CD4-positive, alpha-beta T cell (primary cell): ENCODE measurements at regions not wholly inside any gene's neighbourhood (a gene's known extent, or its start where the extent isn't known, plus 50 kb on each side); places are given as distances from the start of the nearest gene placed in this dataset.

Source experiments
- ATAC-seq: fragments of 200-7000 bp; cut with Tn5 transposase; one replicate; pipeline ENCODE4 v1.10.0; 2022; ENCODE audit warnings: mild to moderate bottlenecking; ENCODE audit not compliant: poor library complexity
- CTCF ChIA-PET: fragments of 350-600 bp; sonication (Branson Sonifier 250); formaldehyde crosslinking; loops from one replicate; lab custom pipeline; 2021; ENCODE audit warnings: antibody characterized with exemption, inconsistent platforms; lab: Charles Lee
- POLR2A ChIA-PET: fragments of 350-600 bp; sonication (Branson Sonifier 250); formaldehyde crosslinking; loops from one replicate; lab custom pipeline; 2021; ENCODE audit warnings: antibody characterized with exemption, inconsistent platforms; lab: Charles Lee
- DNase-seq, 14 experiments: peaks; one replicate each; pipeline ENCODE4 v3.0.0-alpha.2; 2013 to 2020; ENCODE audit warnings: mixed read lengths in 2 of 14
- H3K27ac ChIP-seq, 2 donors: one replicate each; pipeline versions ENCODE4 v1.5.1 to v1.7.0; 2013; ENCODE audit warnings: low read length in 2 of 2, low read depth in 1 of 2, mild to moderate bottlenecking in 1 of 2
- H3K27me3 ChIP-seq, 2 experiments: 1 replicate in 1 of 2; 2 replicates in 1 of 2; pipeline versions ENCODE4 v1.6.1 to v1.7.0; 2013; ENCODE audit warnings: low read length in 2 of 2, control low read depth in 1 of 2, mild to moderate bottlenecking in 1 of 2, moderate library complexity in 1 of 2; ENCODE audit not compliant: insufficient read depth in 2 of 2, control insufficient read depth in 1 of 2
- H3K36me3 ChIP-seq: one replicate; pipeline ENCODE4 v1.6.1; 2013; ENCODE audit warnings: low read length, control low read depth; ENCODE audit not compliant: insufficient read depth
- H3K4me1 ChIP-seq: one replicate; pipeline ENCODE4 v1.6.1; 2013; ENCODE audit warnings: low read length, control low read depth; ENCODE audit not compliant: insufficient read depth
- H3K4me3 ChIP-seq: one replicate; pipeline ENCODE4 v1.5.1; 2013; ENCODE audit warnings: mild to moderate bottlenecking, low read length, moderate library complexity
- H3K9me3 ChIP-seq, 2 experiments: 1 replicate in 1 of 2; 2 replicates in 1 of 2; pipeline versions ENCODE4 v1.6.1 to v1.7.0; 2013; ENCODE audit warnings: low read length in 2 of 2, mild to moderate bottlenecking in 2 of 2, control low read depth in 1 of 2, moderate library complexity in 1 of 2; ENCODE audit not compliant: control insufficient read depth in 1 of 2, insufficient read depth in 1 of 2
- H3K27ac Mint-ChIP-seq: one replicate; pipeline ENCODE4 v1.8.0; 2020; ENCODE audit warnings: mixed read lengths
- H3K27me3 Mint-ChIP-seq: one replicate; pipeline ENCODE4 v1.8.0; 2021; ENCODE audit warnings: mixed read lengths
- H3K36me3 Mint-ChIP-seq: one replicate; pipeline ENCODE4 v1.8.0; 2021; ENCODE audit warnings: low read depth, mixed read lengths
- H3K4me1 Mint-ChIP-seq: one replicate; pipeline ENCODE4 v1.8.0; 2021; ENCODE audit warnings: low read depth, mixed read lengths
- H3K4me3 Mint-ChIP-seq: one replicate; pipeline ENCODE4 v1.8.0; 2020; ENCODE audit warnings: mild to moderate bottlenecking, mixed read lengths
- H3K9me3 Mint-ChIP-seq: one replicate; pipeline ENCODE4 v1.8.0; 2020; ENCODE audit warnings: mixed read lengths
- intact Hi-C, 2 experiments: fragments of 100-400 bp; cut with DNase I in 1 of 2; cut with micrococcal nuclease in 1 of 2; formaldehyde crosslinking; loops; one replicate each; pipeline versions ENCODE4 v1.15.1 to v1.9.0; 2023 to 2025; cut with DNase I, micrococcal nuclease
- TF ChIP-seq, protein P1 (sequence below): fragments of 200-600 bp; IDR thresholded peaks from one replicate; pipeline ENCODE4 v1.8.0; 2022; ENCODE audit warnings: antibody characterized with exemption, mild to moderate bottlenecking

DNA sequence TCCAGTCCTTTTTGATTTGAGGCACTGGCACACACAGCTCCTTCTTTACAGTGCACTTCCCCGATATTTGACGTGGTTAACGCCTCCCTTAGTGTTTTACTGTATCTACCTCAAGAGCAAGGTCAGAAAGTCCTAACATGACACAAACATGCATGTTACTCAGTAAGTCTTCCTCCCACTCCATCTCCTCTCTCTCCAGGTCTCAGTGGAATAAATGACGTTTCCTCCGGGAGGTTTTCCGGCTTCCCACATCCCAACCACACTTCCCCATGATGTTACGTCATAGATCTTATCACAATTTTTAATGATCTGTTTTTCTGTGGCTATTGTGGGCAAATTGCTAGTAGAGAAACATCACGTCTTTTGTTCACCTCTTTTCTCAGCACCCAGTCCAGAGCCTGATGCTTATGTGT lies 165.7 kb downstream of the PTPN20 start:
- no peak overlapping the region for H3K27ac Mint-ChIP-seq
- no peaks in the 10 kb centered on the region for H3K27me3 Mint-ChIP-seq
- intact Hi-C loops, result no loop called here
- Histone ChIP-seq H3K4me1 (peaks cover 11% of the 10 kb centered on the region), H3K4me3 (no peak overlapping the region), H3K27ac (no peak overlapping the region), H3K27me3 (no peaks in the 10 kb centered on the region), H3K36me3 (no peaks in the 10 kb centered on the region), H3K9me3 (no peaks in the 10 kb centered on the region)
- TF ChIP-seq, protein P1, sequence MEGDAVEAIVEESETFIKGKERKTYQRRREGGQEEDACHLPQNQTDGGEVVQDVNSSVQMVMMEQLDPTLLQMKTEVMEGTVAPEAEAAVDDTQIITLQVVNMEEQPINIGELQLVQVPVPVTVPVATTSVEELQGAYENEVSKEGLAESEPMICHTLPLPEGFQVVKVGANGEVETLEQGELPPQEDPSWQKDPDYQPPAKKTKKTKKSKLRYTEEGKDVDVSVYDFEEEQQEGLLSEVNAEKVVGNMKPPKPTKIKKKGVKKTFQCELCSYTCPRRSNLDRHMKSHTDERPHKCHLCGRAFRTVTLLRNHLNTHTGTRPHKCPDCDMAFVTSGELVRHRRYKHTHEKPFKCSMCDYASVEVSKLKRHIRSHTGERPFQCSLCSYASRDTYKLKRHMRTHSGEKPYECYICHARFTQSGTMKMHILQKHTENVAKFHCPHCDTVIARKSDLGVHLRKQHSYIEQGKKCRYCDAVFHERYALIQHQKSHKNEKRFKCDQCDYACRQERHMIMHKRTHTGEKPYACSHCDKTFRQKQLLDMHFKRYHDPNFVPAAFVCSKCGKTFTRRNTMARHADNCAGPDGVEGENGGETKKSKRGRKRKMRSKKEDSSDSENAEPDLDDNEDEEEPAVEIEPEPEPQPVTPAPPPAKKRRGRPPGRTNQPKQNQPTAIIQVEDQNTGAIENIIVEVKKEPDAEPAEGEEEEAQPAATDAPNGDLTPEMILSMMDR, result no peak
- ATAC-seq (no peak), DNase-seq (peak in 1 of 14 experiments; percentile 1)
- H3K4me1 Mint-ChIP-seq, result peaks cover 13% of the 10 kb centered on the region
- CTCF ChIA-PET, result no interaction called here
- no peak overlapping the region for H3K4me3 Mint-ChIP-seq
- no peaks in the 10 kb centered on the region for H3K36me3 Mint-ChIP-seq
- H3K9me3 Mint-ChIP-seq, result no peaks in the 10 kb centered on the region
- POLR2A ChIA-PET, result no interaction called here

GRCh38 chr10:47077386-47077785 lies 166.2 kb downstream of the PTPN20 start:
- Mint-ChIP-seq H3K9me3 (no peaks in the 10 kb centered on the region), H3K36me3 (no peaks in the 10 kb centered on the region), H3K4me3 (no peak overlapping the region), H3K4me1 (peaks cover 13% of the 10 kb centered on the region), H3K27me3 (no peaks in the 10 kb centered on the region), H3K27ac (no peak overlapping the region)
- H3K9me3 ChIP-seq, result no peaks in the 10 kb centered on the region
- intact Hi-C loops, result no loop called here
- H3K4me3 ChIP-seq, result no peak overlapping the region
- no peak for ATAC-seq
- DNase-seq, result no peak
- TF ChIP-seq, protein P1, result no peak
- no peak overlapping the region for H3K27ac ChIP-seq
- ChIA-PET CTCF (no interaction called here), POLR2A (no interaction called here)
- no peaks in the 10 kb centered on the region for H3K27me3 ChIP-seq
- H3K36me3 ChIP-seq, result no peaks in the 10 kb centered on the region
- peaks cover 11% of the 10 kb centered on the region for H3K4me1 ChIP-seq

GRCh38 chr10:47077941-47078340 lies 166.7 kb downstream of the PTPN20 start:
- H3K36me3 Mint-ChIP-seq, result no peaks in the 10 kb centered on the region
- CTCF ChIA-PET, result no interaction called here
- H3K4me3 Mint-ChIP-seq, result no peak overlapping the region
- Histone ChIP-seq H3K4me3 (no peak overlapping the region), H3K9me3 (no peaks in the 10 kb centered on the region), H3K27me3 (no peaks in the 10 kb centered on the region), H3K4me1 (peaks cover 11% of the 10 kb centered on the region), H3K36me3 (no peaks in the 10 kb centered on the region), H3K27ac (no peak overlapping the region)
- intact Hi-C loops, result no loop called here
- DNase-seq (no peak), ATAC-seq (no peak)
- POLR2A ChIA-PET, result no interaction called here
- TF ChIP-seq, protein P1, result no peak
- H3K9me3 Mint-ChIP-seq, result no peaks in the 10 kb centered on the region
- no peaks in the 10 kb centered on the region for H3K27me3 Mint-ChIP-seq
- peaks cover 13% of the 10 kb centered on the region for H3K4me1 Mint-ChIP-seq
- no peak overlapping the region for H3K27ac Mint-ChIP-seq
